Ovary (tissue), 3 donors: ENCODE measurements at regions not wholly inside any gene's neighbourhood (a gene's known extent, or its start where the extent isn't known, plus 50 kb on each side); places are given as distances from the start of the nearest gene placed in this dataset.

Source experiments
- CTCF ChIP-seq, 3 donors: fragments of 450-650 bp in 2 of 3; fragments of 200-600 bp in 1 of 3; IDR thresholded peaks; one replicate each; pipeline versions ENCODE4 v1.5.1 to v1.8.0; 2016 to 2022; ENCODE audit warnings: antibody characterized with exemption in 3 of 3, mild to moderate bottlenecking in 1 of 3
- POLR2A ChIP-seq: fragments of 450-650 bp; IDR thresholded peaks from one replicate; pipeline ENCODE4 v1.6.1; 2017; ENCODE audit warnings: antibody characterized with exemption, mild to moderate bottlenecking, moderate library complexity
- donor health status: DM: no; HTN: no; CAD: no.

GRCh38 chr2:62340994-62341484 lies 145.1 kb downstream of the B3GNT2 start:
- TF ChIP-seq CTCF (IDR thresholded peaks at IDR 0.05) (no peak), POLR2A (no peak)
